Transverse colon (tissue), 4 donors: ENCODE measurements at regions not wholly inside any gene's neighbourhood (a gene's known extent, or its start where the extent isn't known, plus 50 kb on each side); places are given as distances from the start of the nearest gene placed in this dataset.

Source experiments
- DNase-seq: peaks from one replicate; pipeline ENCODE4 v3.0.0-alpha.2; 2019
- H3K27ac ChIP-seq, 4 donors: fragments of 200-600 bp; sonication (generic); 2 replicates each; pipeline ENCODE4 v1.5.1; 2016 to 2018; ENCODE audit warnings: inconsistent platforms in 4 of 4
- H3K27me3 ChIP-seq: fragments of 200-600 bp; sonication (generic); 2 replicates; pipeline ENCODE4 v1.5.1; 2017; ENCODE audit warnings: inconsistent platforms
- H3K36me3 ChIP-seq, 4 donors: fragments of 200-600 bp; sonication (generic); 2 replicates each; pipeline ENCODE4 v1.5.1; 2017 to 2019; ENCODE audit warnings: inconsistent platforms in 4 of 4
- H3K4me1 ChIP-seq, 4 donors: fragments of 200-600 bp; sonication (generic); 2 replicates each; pipeline ENCODE4 v1.5.1; 2017 to 2020; ENCODE audit warnings: inconsistent platforms in 4 of 4
- H3K4me3 ChIP-seq, 4 donors: fragments of 200-600 bp; sonication (generic); 1 replicate in 1 of 4; 2 replicates in 3 of 4; pipeline versions ENCODE4 v1.5.1 to v1.6.1; 2017 to 2019; ENCODE audit warnings: inconsistent platforms in 4 of 4
- H3K9me3 ChIP-seq, 2 donors: fragments of 200-600 bp; sonication (generic); 2 replicates each; pipeline ENCODE4 v1.5.1; 2017 to 2019; ENCODE audit warnings: inconsistent platforms in 2 of 2
- CTCF ChIP-seq, 5 experiments: fragments of 200-600 bp in 3 of 5; fragments of 450-650 bp in 2 of 5; sonication (generic) in 3 of 5; IDR thresholded peaks; 1 replicate in 2 of 5; 2 replicates in 3 of 5; pipeline ENCODE4 v1.5.1; 2016 to 2017; ENCODE audit warnings: antibody characterized with exemption in 5 of 5, inconsistent platforms in 3 of 5, mild to moderate bottlenecking in 2 of 5, moderate library complexity in 1 of 5
- EP300 ChIP-seq: sonication (generic); formaldehyde crosslinking; IDR thresholded peaks from one replicate; pipeline ENCODE4 v1.6.1; 2017; ENCODE audit warnings: antibody characterized with exemption, low read depth
- POLR2A ChIP-seq: fragments of 450-650 bp; IDR thresholded peaks from one replicate; pipeline ENCODE4 v1.6.1; 2016; ENCODE audit warnings: antibody characterized with exemption, mild to moderate bottlenecking, moderate library complexity
- POLR2AphosphoS5 ChIP-seq, 3 donors: sonication (generic); formaldehyde crosslinking; IDR thresholded peaks; one replicate each; pipeline ENCODE4 v1.6.1; 2016; ENCODE audit warnings: antibody characterized with exemption in 3 of 3
- WGBS, 2 donors: methylation state at CpG; one replicate each; pipeline ENCODE4 v1.1.5; 2018; ENCODE audit warnings: low coverage in 1 of 2; 5-methylcytosine and 5-hydroxymethylcytosine counted together
- in situ Hi-C, 4 donors: fragments of 200-750 bp; cut with MboI; loops; one replicate each; pipeline versions ENCODE4 v1.15.0 to v1.15.1; 2017; ENCODE audit warnings: low sequenced_read_pairs in 3 of 4, low pct_ligation_motif_present in 1 of 4, low pct_unique_long_range_greater_than_20kb in 1 of 4
- intact Hi-C: fragments of 100-400 bp; cut with DNase I; formaldehyde crosslinking; loops from one replicate; pipeline ENCODE4 v1.15.1; 2023; ENCODE audit warnings: low total_unique reads

DNA sequence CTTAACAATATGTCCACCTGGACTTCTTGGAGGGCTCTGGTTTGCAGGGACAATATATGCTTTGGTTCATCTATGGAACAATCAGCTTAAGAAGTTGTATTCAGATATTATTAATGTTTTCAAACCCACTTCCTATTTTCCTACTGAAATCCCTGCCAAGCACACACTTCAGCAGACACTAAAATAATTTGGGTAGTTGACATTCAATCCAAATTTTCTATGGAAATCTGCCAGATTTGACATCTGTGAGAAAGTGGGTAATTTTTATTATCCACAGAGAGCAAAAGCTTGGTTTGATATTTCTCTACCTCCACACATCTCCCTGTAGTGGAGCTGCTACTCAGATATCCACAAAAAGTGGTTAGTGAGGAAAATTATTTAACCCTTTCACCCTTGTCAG, 378.8 kb upstream of the SOX5 start:
- Histone ChIP-seq H3K36me3 (no peaks in the 10 kb centered on the region), H3K27me3 (no peaks in the 10 kb centered on the region), H3K4me1 (no peaks in the 10 kb centered on the region), H3K27ac (no peak overlapping the region), H3K4me3 (no peak overlapping the region), H3K9me3 (no peaks in the 10 kb centered on the region)
- TF ChIP-seq POLR2A (no peak), CTCF (IDR thresholded peaks at IDR 0.05) (no peak), EP300 (no peak), POLR2AphosphoS5 (IDR thresholded peaks at IDR 0.05) (no peak)
- intact Hi-C loops, result no loop called here
- DNase-seq, result no peak
- in situ Hi-C loops, result no loop called here

DNA sequence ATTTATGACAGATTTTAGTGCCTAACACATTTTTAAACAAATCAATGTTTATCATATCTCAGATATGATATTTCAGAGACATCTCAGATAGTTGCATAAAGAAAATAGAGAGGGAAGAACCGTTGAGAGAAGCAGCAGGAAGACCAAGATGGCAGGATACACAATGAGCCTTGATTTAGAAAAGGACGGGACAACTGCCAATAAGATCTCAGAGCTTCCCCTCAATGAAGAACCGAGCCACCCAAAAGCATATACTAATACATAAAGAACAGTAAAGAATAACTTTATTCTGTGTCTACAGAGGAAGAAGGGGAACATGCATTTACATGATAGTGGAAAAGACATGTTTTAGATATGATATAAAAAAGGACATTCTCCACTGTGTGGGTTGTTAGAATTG, 375.9 kb upstream of the SOX5 start:
- Histone ChIP-seq H3K27me3 (no peaks in the 10 kb centered on the region), H3K36me3 (no peaks in the 10 kb centered on the region), H3K4me1 (no peaks in the 10 kb centered on the region), H3K27ac (no peak overlapping the region), H3K9me3 (no peaks in the 10 kb centered on the region), H3K4me3 (no peak overlapping the region)
- DNase-seq, result no peak
- TF ChIP-seq POLR2AphosphoS5 (IDR thresholded peaks at IDR 0.05) (no peak), POLR2A (no peak), CTCF (IDR thresholded peaks at IDR 0.05) (no peak), EP300 (no peak)
- in situ Hi-C loops, result no loop called here
- intact Hi-C loops, result no loop called here
- WGBS, 2 donors, result 50 to 74% methylated on average over 1 to 3 of the region's 3 CpGs

DNA sequence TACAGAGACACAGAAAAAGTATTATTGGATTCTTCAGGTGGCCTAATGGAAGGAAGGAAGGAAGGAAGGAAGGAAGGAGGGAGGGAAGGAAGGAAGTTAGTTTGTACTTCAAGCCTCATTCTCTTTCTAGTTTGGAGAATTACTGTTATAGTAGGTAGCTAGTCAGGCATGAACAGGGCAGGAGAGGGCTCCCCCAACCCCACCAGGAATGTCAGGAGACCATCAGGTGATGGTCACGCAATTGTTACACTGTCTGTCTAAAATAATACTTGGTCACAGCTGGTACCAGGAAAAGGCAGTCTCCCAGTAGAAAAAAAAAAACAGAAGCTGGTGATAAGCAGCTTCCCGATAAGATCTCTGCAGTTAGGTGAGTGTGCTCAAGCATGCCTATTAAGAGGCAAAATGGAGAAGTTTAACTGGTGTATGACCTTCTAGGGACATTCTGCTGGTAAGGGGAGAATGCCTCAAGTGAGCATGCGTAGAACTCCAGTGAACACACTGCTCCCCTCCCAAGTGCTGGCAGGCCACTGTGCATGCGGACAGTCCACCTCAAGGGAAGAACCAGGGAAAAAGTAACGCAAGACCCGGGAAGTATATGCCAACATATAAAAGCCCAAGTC, 358.4 kb upstream of the SOX5 start:
- Histone ChIP-seq H3K36me3 (no peaks in the 10 kb centered on the region), H3K4me3 (no peak overlapping the region), H3K27me3 (no peaks in the 10 kb centered on the region), H3K4me1 (no peaks in the 10 kb centered on the region), H3K9me3 (no peaks in the 10 kb centered on the region), H3K27ac (no peak overlapping the region)
- intact Hi-C loops, result no loop called here
- TF ChIP-seq POLR2A (no peak), POLR2AphosphoS5 (IDR thresholded peaks at IDR 0.05) (no peak)
- no peak for DNase-seq
- WGBS, 2 donors, result 82 to 85% methylated on average over 6 of the region's 6 CpGs
- in situ Hi-C loops, result no loop called here

DNA sequence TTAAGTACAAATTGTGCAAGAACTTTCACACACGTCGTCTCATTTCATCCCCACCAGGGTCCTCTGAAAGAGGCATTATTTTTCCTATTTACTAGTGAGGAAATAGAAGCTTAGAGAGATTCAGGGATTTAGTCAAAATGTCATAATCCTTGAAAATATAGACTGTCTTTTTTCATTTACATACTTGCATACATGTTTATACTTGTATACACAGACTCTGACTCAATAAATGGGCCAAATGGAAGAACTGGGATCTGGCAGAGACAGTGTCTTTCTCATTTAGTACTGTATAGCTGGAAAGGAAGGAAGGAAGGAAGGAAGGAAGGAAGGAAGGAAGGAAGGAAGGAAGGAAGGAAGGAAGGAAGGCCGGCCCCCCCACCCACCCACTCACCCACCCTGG, 357.7 kb upstream of the SOX5 start:
- intact Hi-C loops (no loop called here), in situ Hi-C loops (no loop called here)
- H3K4me3 ChIP-seq, result no peak overlapping the region
- H3K36me3 ChIP-seq, result no peaks in the 10 kb centered on the region
- TF ChIP-seq POLR2A (no peak), POLR2AphosphoS5 (IDR thresholded peaks at IDR 0.05) (no peak), EP300 (no peak), CTCF (IDR thresholded peaks at IDR 0.05) (no peak)
- DNase-seq, result no peak
- H3K27ac ChIP-seq, result no peak overlapping the region
- no peaks in the 10 kb centered on the region for H3K27me3 ChIP-seq
- WGBS, 2 donors, result 67 to 71% methylated on average over 2 to 3 of the region's 3 CpGs
- no peaks in the 10 kb centered on the region for H3K9me3 ChIP-seq
- no peaks in the 10 kb centered on the region for H3K4me1 ChIP-seq

- intact Hi-C loops, result no loop called here
- no peak overlapping the region for H3K4me3 ChIP-seq
- WGBS, 2 donors, result 79 to 88% methylated on average over 4 to 6 of the region's 6 CpGs
- in situ Hi-C loops, result no loop called here
- DNase-seq, result no peak
- H3K36me3 ChIP-seq, result no peaks in the 10 kb centered on the region
- H3K4me1 ChIP-seq, result no peaks in the 10 kb centered on the region
- no peaks in the 10 kb centered on the region for H3K27me3 ChIP-seq
- TF ChIP-seq CTCF (IDR thresholded peaks at IDR 0.05) (no peak), POLR2AphosphoS5 (IDR thresholded peaks at IDR 0.05) (no peak), POLR2A (no peak), EP300 (no peak)
- no peaks in the 10 kb centered on the region for H3K9me3 ChIP-seq
- no peak overlapping the region for H3K27ac ChIP-seq
These were observed 356.5 kb upstream of the SOX5 start for GRCh38 chr12:24306001-24306400.
